ENCODE measurements at regions not wholly inside any gene's neighbourhood (a gene's known extent, or its start where the extent isn't known, plus 50 kb on each side); places are given as distances from the start of the nearest gene placed in this dataset.

- TF ChIP-seq, protein P1, sequence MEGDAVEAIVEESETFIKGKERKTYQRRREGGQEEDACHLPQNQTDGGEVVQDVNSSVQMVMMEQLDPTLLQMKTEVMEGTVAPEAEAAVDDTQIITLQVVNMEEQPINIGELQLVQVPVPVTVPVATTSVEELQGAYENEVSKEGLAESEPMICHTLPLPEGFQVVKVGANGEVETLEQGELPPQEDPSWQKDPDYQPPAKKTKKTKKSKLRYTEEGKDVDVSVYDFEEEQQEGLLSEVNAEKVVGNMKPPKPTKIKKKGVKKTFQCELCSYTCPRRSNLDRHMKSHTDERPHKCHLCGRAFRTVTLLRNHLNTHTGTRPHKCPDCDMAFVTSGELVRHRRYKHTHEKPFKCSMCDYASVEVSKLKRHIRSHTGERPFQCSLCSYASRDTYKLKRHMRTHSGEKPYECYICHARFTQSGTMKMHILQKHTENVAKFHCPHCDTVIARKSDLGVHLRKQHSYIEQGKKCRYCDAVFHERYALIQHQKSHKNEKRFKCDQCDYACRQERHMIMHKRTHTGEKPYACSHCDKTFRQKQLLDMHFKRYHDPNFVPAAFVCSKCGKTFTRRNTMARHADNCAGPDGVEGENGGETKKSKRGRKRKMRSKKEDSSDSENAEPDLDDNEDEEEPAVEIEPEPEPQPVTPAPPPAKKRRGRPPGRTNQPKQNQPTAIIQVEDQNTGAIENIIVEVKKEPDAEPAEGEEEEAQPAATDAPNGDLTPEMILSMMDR (IDR thresholded peaks at IDR 0.05; ENCODE audit: low read depth, low read length, missing input control): no peak
- TF ChIP-seq SP1 (IDR thresholded peaks at IDR 0.05) (no peak), GABPA (IDR thresholded peaks at IDR 0.05 in 1 of 2, conservative IDR thresholded peaks at IDR 0.05 in 1 of 2) (no peak), JUND (IDR thresholded peaks at IDR 0.05) (no peak), RAD21 (IDR thresholded peaks at IDR 0.05) (no peak), ZBTB33 (IDR thresholded peaks at IDR 0.05) (no peak), TAF1 (conservative IDR thresholded peaks at IDR 0.05) (no peak), EGR1 (IDR thresholded peaks at IDR 0.05; ENCODE audit: low read depth in 2 of 2) (no peak), REST (IDR thresholded peaks at IDR 0.05) (no peak), YY1 (IDR thresholded peaks at IDR 0.05) (no peak)
- TF ChIP-seq, protein P2, sequence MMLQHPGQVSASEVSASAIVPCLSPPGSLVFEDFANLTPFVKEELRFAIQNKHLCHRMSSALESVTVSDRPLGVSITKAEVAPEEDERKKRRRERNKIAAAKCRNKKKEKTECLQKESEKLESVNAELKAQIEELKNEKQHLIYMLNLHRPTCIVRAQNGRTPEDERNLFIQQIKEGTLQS (IDR thresholded peaks at IDR 0.05): no peak
- TF ChIP-seq, protein P3, sequence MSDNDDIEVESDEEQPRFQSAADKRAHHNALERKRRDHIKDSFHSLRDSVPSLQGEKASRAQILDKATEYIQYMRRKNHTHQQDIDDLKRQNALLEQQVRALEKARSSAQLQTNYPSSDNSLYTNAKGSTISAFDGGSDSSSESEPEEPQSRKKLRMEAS (IDR thresholded peaks at IDR 0.05): no peak
These were observed 81.5 kb downstream of the C9orf50 start for GRCh38 chr9:129539446-129539845.
